ENCODE measurements at regions not wholly inside any gene's neighbourhood (a gene's known extent, or its start where the extent isn't known, plus 50 kb on each side); places are given as distances from the start of the nearest gene placed in this dataset.

DNA sequence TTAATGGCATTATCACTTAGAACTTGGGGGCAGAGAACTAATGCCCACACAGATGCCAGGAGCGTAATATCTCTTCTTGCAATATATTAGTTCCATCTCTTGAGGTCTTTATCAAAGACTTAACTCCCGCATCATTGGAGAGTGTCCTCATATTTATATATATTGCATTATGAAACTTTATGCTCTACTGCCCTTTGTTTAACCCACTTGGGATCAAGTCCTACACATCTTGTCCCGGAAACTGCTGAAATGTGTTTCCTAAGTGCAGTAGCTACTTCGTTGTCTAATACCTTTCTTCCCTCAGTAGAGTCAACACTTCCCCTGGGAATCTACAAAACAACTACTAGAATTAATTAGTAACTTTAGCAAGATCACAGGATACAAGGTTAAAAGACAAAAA lies 1029.2 kb downstream of the OTOL1 start:
- TF ChIP-seq CTCF (IDR thresholded peaks at IDR 0.05) (no peak), POLR2A (IDR thresholded peaks at IDR 0.05) (no peak), POLR2AphosphoS5 (IDR thresholded peaks at IDR 0.05) (no peak), EP300 (IDR thresholded peaks at IDR 0.05) (no peak)

Measured in gastroesophageal sphincter (tissue), 3 donors.